GM18951 (cell line): ENCODE measurements at regions not wholly inside any gene's neighbourhood (a gene's known extent, or its start where the extent isn't known, plus 50 kb on each side); places are given as distances from the start of the nearest gene placed in this dataset.
"Not testable (repeated sequence)": the region's sequence is repeated elsewhere in the genome, so short reads cannot be mapped to it uniquely, and the experiment has no call there.

Experiments
- POLR2A ChIP-seq: IDR thresholded peaks from 4 replicates; pipeline ENCODE4 v1.6.1; 2011; ENCODE audit warnings: mild to moderate bottlenecking; ENCODE audit not compliant: insufficient read length, insufficient read depth; ENCODE audit errors: extremely low read depth
- in situ Hi-C: fragments of 300-500 bp; cut with MboI; formaldehyde crosslinking; loops from one replicate; pipeline ENCODE4 v1.12.0; 2022; ENCODE audit warnings: low sequenced_read_pairs, mixed read lengths, inconsistent platforms; ENCODE audit not compliant: unreplicated experiment

GRCh38 chr5:124823380-124823779 is 76.9 kb upstream of the ZNF608 start:
- in situ Hi-C loops = no loop called here
- TF ChIP-seq POLR2A = no peak

GRCh38 chr5:124824637-124825158 is 78.3 kb upstream of the ZNF608 start:
- in situ Hi-C loops = no loop called here
- TF ChIP-seq POLR2A = no peak

- in situ Hi-C loops = no loop called here
- TF ChIP-seq POLR2A = no peak
Measured at GRCh38 chr5:124825250-124825982, 79.0 kb upstream of the ZNF608 start.

- no peak for TF ChIP-seq POLR2A
- in situ Hi-C loops = no loop called here
Measured at GRCh38 chr5:124825983-124826337, 79.5 kb upstream of the ZNF608 start.

- in situ Hi-C loops = no loop called here
- no peak for TF ChIP-seq POLR2A
Measured at GRCh38 chr5:124828731-124829234, 82.3 kb upstream of the ZNF608 start.

GRCh38 chr5:124831687-124832240 is 85.3 kb upstream of the ZNF608 start:
- in situ Hi-C loops = no loop called here
- no peak for TF ChIP-seq POLR2A

- no peak for TF ChIP-seq POLR2A
- in situ Hi-C loops = no loop called here
Measured at GRCh38 chr5:124832510-124832909, 86.1 kb upstream of the ZNF608 start.

- in situ Hi-C loops = not testable (repeated sequence)
Measured at GRCh38 chr5:124836314-124836713, 89.9 kb upstream of the ZNF608 start.

GRCh38 chr5:124839371-124839998 is 93.0 kb upstream of the ZNF608 start:
- TF ChIP-seq POLR2A = no peak
- in situ Hi-C loops = no loop called here

GRCh38 chr5:124841829-124842712 is 95.6 kb upstream of the ZNF608 start:
- no peak for TF ChIP-seq POLR2A
- in situ Hi-C loops = no loop called here

- in situ Hi-C loops = no loop called here
- no peak for TF ChIP-seq POLR2A
Measured at GRCh38 chr5:124842725-124843595, 96.5 kb upstream of the ZNF608 start.

- in situ Hi-C loops = no loop called here
Measured at GRCh38 chr5:124843596-124843899, 97.1 kb upstream of the ZNF608 start.

More at GRCh38 chr5:124843596-124843899, 97.1 kb upstream of the ZNF608 start:
- TF ChIP-seq POLR2A = no peak
